ENCODE measurements at regions not wholly inside any gene's neighbourhood (a gene's known extent, or its start where the extent isn't known, plus 50 kb on each side); places are given as distances from the start of the nearest gene placed in this dataset.

- intact Hi-C loops (cut with DNase I; ENCODE audit: low total_unique reads) (no loop called here), in situ Hi-C loops (cut with MboI; ENCODE audit: low pct_ligation_motif_present in 1 of 4, low pct_unique_long_range_greater_than_20kb in 1 of 4, low sequenced_read_pairs in 3 of 4) (no loop called here)
- H3K4me3 ChIP-seq: no peak overlapping the region
- TF ChIP-seq POLR2AphosphoS5 (IDR thresholded peaks at IDR 0.05) (no peak), CTCF (IDR thresholded peaks at IDR 0.05) (no peak), EP300 (IDR thresholded peaks at IDR 0.05; ENCODE audit: low read depth) (no peak), POLR2A (IDR thresholded peaks at IDR 0.05) (no peak)
- H3K36me3 ChIP-seq: no peaks in the 10 kb centered on the region
- no peaks in the 10 kb centered on the region for H3K4me1 ChIP-seq
- 75 to 100% methylated on average over 3 to 11 of the region's 11 CpGs for WGBS, 2 donors (ENCODE audit: low coverage in 1 of 2)
- no peaks in the 10 kb centered on the region for H3K27me3 ChIP-seq
- no peak for DNase-seq
- no peaks in the 10 kb centered on the region for H3K9me3 ChIP-seq
- peak overlapping the region in 2 of 4 donors; percentile 11 to 23 for H3K27ac ChIP-seq
Observed at GRCh38 chr12:115012861-115013235, 328.9 kb upstream of the TBX3 start.

- Histone ChIP-seq H3K9me3 (no peaks in the 10 kb centered on the region), H3K36me3 (no peaks in the 10 kb centered on the region), H3K27ac (no peak overlapping the region), H3K4me1 (no peaks in the 10 kb centered on the region), H3K4me3 (no peak overlapping the region), H3K27me3 (no peaks in the 10 kb centered on the region)
- TF ChIP-seq POLR2A (IDR thresholded peaks at IDR 0.05) (no peak), CTCF (IDR thresholded peaks at IDR 0.05) (no peak), POLR2AphosphoS5 (IDR thresholded peaks at IDR 0.05) (no peak), EP300 (IDR thresholded peaks at IDR 0.05; ENCODE audit: low read depth) (no peak)
- intact Hi-C loops (cut with DNase I; ENCODE audit: low total_unique reads) (no loop called here), in situ Hi-C loops (cut with MboI; ENCODE audit: low pct_ligation_motif_present in 1 of 4, low pct_unique_long_range_greater_than_20kb in 1 of 4, low sequenced_read_pairs in 3 of 4) (no loop called here)
- WGBS, 2 donors (ENCODE audit: low coverage in 1 of 2): 68 to 73% methylated on average over 3 of the region's 3 CpGs
- no peak for DNase-seq
Observed at GRCh38 chr12:115011703-115012102, 327.7 kb upstream of the TBX3 start.

- WGBS, 2 donors (ENCODE audit: low coverage in 1 of 2): 86 to 97% methylated on average over 5 of the region's 5 CpGs
- Histone ChIP-seq H3K27me3 (no peaks in the 10 kb centered on the region), H3K36me3 (no peaks in the 10 kb centered on the region), H3K9me3 (no peaks in the 10 kb centered on the region), H3K27ac (no peak overlapping the region), H3K4me1 (no peaks in the 10 kb centered on the region), H3K4me3 (no peak overlapping the region)
- TF ChIP-seq POLR2A (IDR thresholded peaks at IDR 0.05) (no peak), CTCF (IDR thresholded peaks at IDR 0.05) (no peak), EP300 (IDR thresholded peaks at IDR 0.05; ENCODE audit: low read depth) (no peak), POLR2AphosphoS5 (IDR thresholded peaks at IDR 0.05) (no peak)
- intact Hi-C loops (cut with DNase I; ENCODE audit: low total_unique reads): no loop called here
- in situ Hi-C loops (cut with MboI; ENCODE audit: low pct_ligation_motif_present in 1 of 4, low pct_unique_long_range_greater_than_20kb in 1 of 4, low sequenced_read_pairs in 3 of 4): no loop called here
- DNase-seq: no peak
Observed at GRCh38 chr12:115010324-115010995, 326.5 kb upstream of the TBX3 start.

GRCh38 chr12:115008929-115009328 is 325.0 kb upstream of the TBX3 start:
- Histone ChIP-seq H3K27me3 (no peaks in the 10 kb centered on the region), H3K4me1 (no peaks in the 10 kb centered on the region), H3K4me3 (no peak overlapping the region), H3K27ac (no peak overlapping the region), H3K36me3 (no peaks in the 10 kb centered on the region), H3K9me3 (no peaks in the 10 kb centered on the region)
- in situ Hi-C loops (cut with MboI; ENCODE audit: low pct_ligation_motif_present in 1 of 4, low pct_unique_long_range_greater_than_20kb in 1 of 4, low sequenced_read_pairs in 3 of 4) (no loop called here), intact Hi-C loops (cut with DNase I; ENCODE audit: low total_unique reads) (no loop called here)
- no peak for TF ChIP-seq CTCF (IDR thresholded peaks at IDR 0.05)
- no peak for TF ChIP-seq POLR2A (IDR thresholded peaks at IDR 0.05)
- no peak for TF ChIP-seq POLR2AphosphoS5 (IDR thresholded peaks at IDR 0.05)
- TF ChIP-seq EP300 (IDR thresholded peaks at IDR 0.05; ENCODE audit: low read depth): no peak
- 66 to 81% methylated on average over 3 of the region's 3 CpGs for WGBS, 2 donors (ENCODE audit: low coverage in 1 of 2)
- no peak for DNase-seq
